Adipose tissue (tissue), 3 donors: ENCODE measurements at regions not wholly inside any gene's neighbourhood (a gene's known extent, or its start where the extent isn't known, plus 50 kb on each side); places are given as distances from the start of the nearest gene placed in this dataset.

Experiments used
- H3K27ac ChIP-seq: one replicate; pipeline ENCODE4 v1.5.1; 2013; ENCODE audit warnings: low read depth, low read length
- WGBS, 3 donors: extraction: QIAGEN DNeasy Blood & Tissue Kit; methylation state at CpG; one replicate each; pipeline ENCODE4 v1.1.7; 2013; 5-methylcytosine and 5-hydroxymethylcytosine counted together
- donor health status: healthy with polysubstance abuse.
- donor health status: Bipolar disorder and iron deficiency.
- donor health status: healthy.

- no peak overlapping the region for H3K27ac ChIP-seq
- 67 to 73% (median 70%) methylated on average over 6 of the region's 6 CpGs for WGBS, 3 donors
Observed at GRCh38 chr2:42879121-42879705, 86.8 kb upstream of the HAAO start.

- no peak overlapping the region for H3K27ac ChIP-seq
- WGBS, 3 donors: 82 to 93% (median 86%) methylated on average over 4 of the region's 4 CpGs
Observed at GRCh38 chr2:42878581-42878980, 86.2 kb upstream of the HAAO start.

- H3K27ac ChIP-seq: no peak overlapping the region
- WGBS, 3 donors: 53 to 89% (median 77%) methylated on average over 1 of the region's 1 CpG
Observed at GRCh38 chr2:42877936-42878335, 85.6 kb upstream of the HAAO start.

- 29 to 84% (median 81%) methylated on average over 3 of the region's 3 CpGs for WGBS, 3 donors
- H3K27ac ChIP-seq: no peak overlapping the region
Observed at GRCh38 chr2:42877511-42877910, 85.1 kb upstream of the HAAO start.

GRCh38 chr2:42876326-42876751 is 84.0 kb upstream of the HAAO start:
- WGBS, 3 donors: 60 to 81% (median 76%) methylated on average over 11 of the region's 11 CpGs
- H3K27ac ChIP-seq: no peak overlapping the region

GRCh38 chr2:42875880-42876279 is 83.5 kb upstream of the HAAO start:
- WGBS, 3 donors: 72 to 79% (median 76%) methylated on average over 3 of the region's 3 CpGs
- H3K27ac ChIP-seq: peak overlapping the region; percentile 59

- 42 to 73% (median 50%) methylated on average over 19 to 20 of the region's 20 CpGs for WGBS, 3 donors
Observed at GRCh38 chr2:42874949-42875801, 82.8 kb upstream of the HAAO start.

GRCh38 chr2:42872721-42873120 is 80.3 kb upstream of the HAAO start:
- 29 to 83% (median 35%) methylated on average over 3 of the region's 3 CpGs for WGBS, 3 donors
- H3K27ac ChIP-seq: no peak overlapping the region

More at GRCh38 chr2:42874949-42875801, 82.8 kb upstream of the HAAO start:
- H3K27ac ChIP-seq: peak overlapping the region; percentile 59

GRCh38 chr2:42871372-42871771 is 79.0 kb upstream of the HAAO start:
- no peak overlapping the region for H3K27ac ChIP-seq
- WGBS, 3 donors: 87 to 93% (median 90%) methylated on average over 4 of the region's 4 CpGs

- H3K27ac ChIP-seq: no peak overlapping the region
- WGBS, 3 donors: 96 to 100% (median 99%) methylated on average over 2 of the region's 2 CpGs
Observed at GRCh38 chr2:42868874-42869273, 76.5 kb upstream of the HAAO start.

- no peak overlapping the region for H3K27ac ChIP-seq
- 97 to 99% (median 98%) methylated on average over 3 of the region's 3 CpGs for WGBS, 3 donors
Observed at GRCh38 chr2:42868096-42868495, 75.7 kb upstream of the HAAO start.

GRCh38 chr2:42867093-42868065 is 75.0 kb upstream of the HAAO start:
- H3K27ac ChIP-seq: peak overlapping the region; percentile 4
- WGBS, 3 donors: 56 to 80% (median 63%) methylated on average over 11 of the region's 11 CpGs

- WGBS, 3 donors: 41 to 80% (median 44%) methylated on average over 15 of the region's 15 CpGs
- no peak overlapping the region for H3K27ac ChIP-seq
Observed at GRCh38 chr2:42865884-42866881, 73.8 kb upstream of the HAAO start.

GRCh38 chr2:42864641-42865280 is 72.4 kb upstream of the HAAO start:
- WGBS, 3 donors: 92 to 97% (median 95%) methylated on average over 8 of the region's 8 CpGs
- no peak overlapping the region for H3K27ac ChIP-seq

GRCh38 chr2:42864222-42864621 is 71.8 kb upstream of the HAAO start:
- no peak overlapping the region for H3K27ac ChIP-seq
- 84 to 87% (median 85%) methylated on average over 6 of the region's 6 CpGs for WGBS, 3 donors

- no peak overlapping the region for H3K27ac ChIP-seq
- 84 to 87% (median 84%) methylated on average over 10 of the region's 10 CpGs for WGBS, 3 donors
Observed at GRCh38 chr2:42863751-42864150, 71.4 kb upstream of the HAAO start.

- no peak overlapping the region for H3K27ac ChIP-seq
- WGBS, 3 donors: 83 to 87% (median 86%) methylated on average over 10 of the region's 10 CpGs
Observed at GRCh38 chr2:42863320-42863719, 70.9 kb upstream of the HAAO start.
